Fibroblast of lung (primary cell): ENCODE measurements at regions not wholly inside any gene's neighbourhood (a gene's known extent, or its start where the extent isn't known, plus 50 kb on each side); places are given as distances from the start of the nearest gene placed in this dataset.

ENCODE experiments used
- EZH2 ChIP-seq: IDR thresholded peaks from 2 replicates; pipeline ENCODE4 v1.5.1; 2012; ENCODE audit warnings: low read length, control low read depth, mild to moderate bottlenecking; ENCODE audit errors: missing control alignments
- TF ChIP-seq, protein P1 (sequence below), 2 donors: IDR thresholded peaks in 1 of 2; conservative IDR thresholded peaks in 1 of 2; 1 replicate in 1 of 2; 2 replicates in 1 of 2; pipeline ENCODE4 v1.5.1; 2011 to 2012; ENCODE audit warnings: low read length in 2 of 2, control low read depth in 1 of 2, inconsistent platforms in 1 of 2, low read depth in 1 of 2, mild to moderate bottlenecking in 1 of 2

DNA sequence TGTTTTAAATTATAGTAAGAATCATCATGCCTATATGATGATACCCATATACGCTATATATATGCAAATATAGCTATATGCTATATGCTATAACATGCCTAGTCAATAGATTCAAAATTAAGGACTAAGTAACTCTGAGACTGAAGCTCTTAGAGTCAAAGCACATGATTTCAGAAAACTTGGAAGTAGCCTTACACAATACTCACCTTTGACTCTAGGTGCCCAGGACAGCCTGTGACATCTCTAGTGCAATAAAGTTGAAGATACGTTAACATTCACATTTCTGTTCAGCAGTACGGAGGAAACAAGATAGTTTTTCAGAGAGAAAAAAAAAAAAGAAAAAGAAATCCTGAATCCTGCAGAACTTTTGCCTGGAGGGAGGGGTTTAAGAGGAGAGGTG lies 149.7 kb upstream of the PIK3C3 start:
- no peak for TF ChIP-seq EZH2
- TF ChIP-seq, protein P1, sequence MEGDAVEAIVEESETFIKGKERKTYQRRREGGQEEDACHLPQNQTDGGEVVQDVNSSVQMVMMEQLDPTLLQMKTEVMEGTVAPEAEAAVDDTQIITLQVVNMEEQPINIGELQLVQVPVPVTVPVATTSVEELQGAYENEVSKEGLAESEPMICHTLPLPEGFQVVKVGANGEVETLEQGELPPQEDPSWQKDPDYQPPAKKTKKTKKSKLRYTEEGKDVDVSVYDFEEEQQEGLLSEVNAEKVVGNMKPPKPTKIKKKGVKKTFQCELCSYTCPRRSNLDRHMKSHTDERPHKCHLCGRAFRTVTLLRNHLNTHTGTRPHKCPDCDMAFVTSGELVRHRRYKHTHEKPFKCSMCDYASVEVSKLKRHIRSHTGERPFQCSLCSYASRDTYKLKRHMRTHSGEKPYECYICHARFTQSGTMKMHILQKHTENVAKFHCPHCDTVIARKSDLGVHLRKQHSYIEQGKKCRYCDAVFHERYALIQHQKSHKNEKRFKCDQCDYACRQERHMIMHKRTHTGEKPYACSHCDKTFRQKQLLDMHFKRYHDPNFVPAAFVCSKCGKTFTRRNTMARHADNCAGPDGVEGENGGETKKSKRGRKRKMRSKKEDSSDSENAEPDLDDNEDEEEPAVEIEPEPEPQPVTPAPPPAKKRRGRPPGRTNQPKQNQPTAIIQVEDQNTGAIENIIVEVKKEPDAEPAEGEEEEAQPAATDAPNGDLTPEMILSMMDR (conservative IDR thresholded peaks at IDR 0.05 in 1 of 2, IDR thresholded peaks at IDR 0.05 in 1 of 2; ENCODE audit: low read depth in 1 of 2, low read length in 2 of 2) = no peak
